Neutrophil (primary cell): ENCODE measurements at regions not wholly inside any gene's neighbourhood (a gene's known extent, or its start where the extent isn't known, plus 50 kb on each side); places are given as distances from the start of the nearest gene placed in this dataset.

Experiments used
- H3K27ac ChIP-seq: fragments of 200-600 bp; sonication (generic); 2 replicates; pipeline ENCODE4 v1.5.1; 2016; ENCODE audit warnings: mild to moderate bottlenecking, moderate library complexity
- H3K27me3 ChIP-seq: fragments of 200-600 bp; sonication (generic); 2 replicates; pipeline ENCODE4 v1.6.0; 2016; ENCODE audit warnings: mild to moderate bottlenecking
- H3K36me3 ChIP-seq: fragments of 200-600 bp; sonication (generic); 2 replicates; pipeline ENCODE4 v1.5.1; 2017
- H3K4me1 ChIP-seq, 2 experiments: fragments of 200-600 bp in 1 of 2; sonication (generic) in 1 of 2; 1 replicate in 1 of 2; 2 replicates in 1 of 2; pipeline versions ENCODE4 v1.5.1 to v1.6.1; 2013 to 2016; ENCODE audit warnings: low read depth in 1 of 2, low read length in 1 of 2, mild to moderate bottlenecking in 1 of 2, moderate library complexity in 1 of 2; ENCODE audit not compliant: control insufficient read depth in 1 of 2, insufficient read depth in 1 of 2
- H3K4me3 ChIP-seq, 2 experiments: fragments of 200-600 bp in 1 of 2; sonication (generic) in 1 of 2; 1 replicate in 1 of 2; 2 replicates in 1 of 2; pipeline ENCODE4 v1.5.1; 2013 to 2016; ENCODE audit warnings: low read depth in 1 of 2, low read length in 1 of 2, mild to moderate bottlenecking in 1 of 2, moderate library complexity in 1 of 2
- H3K9me3 ChIP-seq: fragments of 200-600 bp; sonication (generic); 2 replicates; pipeline ENCODE4 v1.5.1; 2016
- CTCF ChIP-seq: fragments of 200-600 bp; sonication (generic); IDR thresholded peaks from 2 replicates; pipeline ENCODE4 v1.5.1; 2016; ENCODE audit warnings: antibody characterized with exemption

- no peak for TF ChIP-seq CTCF
- Histone ChIP-seq H3K36me3 (no peaks in the 10 kb centered on the region), H3K9me3 (no peaks in the 10 kb centered on the region), H3K27ac (no peak overlapping the region), H3K4me3 (no peak overlapping the region), H3K27me3 (no peaks in the 10 kb centered on the region), H3K4me1 (peaks cover 3 to 6% of the 10 kb centered on the region in 2 experiments)
Observed at GRCh38 chr17:55903028-55903690, 152.3 kb downstream of the PCTP start.

- Histone ChIP-seq H3K36me3 (no peaks in the 10 kb centered on the region), H3K4me1 (no peaks in the 10 kb centered on the region), H3K9me3 (no peaks in the 10 kb centered on the region), H3K27ac (no peak overlapping the region), H3K4me3 (no peak overlapping the region), H3K27me3 (no peaks in the 10 kb centered on the region)
- TF ChIP-seq CTCF: no peak
Observed at GRCh38 chr17:55909776-55910175, 158.9 kb downstream of the PCTP start.

- no peaks in the 10 kb centered on the region for H3K9me3 ChIP-seq
- H3K36me3 ChIP-seq: no peaks in the 10 kb centered on the region
- H3K27ac ChIP-seq: no peak overlapping the region
- TF ChIP-seq CTCF: no peak
- H3K4me1 ChIP-seq: peaks cover 0 to 5% of the 10 kb centered on the region in 2 experiments
- no peaks in the 10 kb centered on the region for H3K27me3 ChIP-seq
- no peak overlapping the region for H3K4me3 ChIP-seq
Observed at GRCh38 chr17:55911186-55911585, 160.3 kb downstream of the PCTP start.

- H3K4me3 ChIP-seq: no peak overlapping the region
- no peaks in the 10 kb centered on the region for H3K27me3 ChIP-seq
- H3K27ac ChIP-seq: no peak overlapping the region
- H3K36me3 ChIP-seq: no peaks in the 10 kb centered on the region
- no peaks in the 10 kb centered on the region for H3K9me3 ChIP-seq
- TF ChIP-seq CTCF: no peak
- H3K4me1 ChIP-seq: peaks cover 0 to 6% of the 10 kb centered on the region in 2 experiments
Observed at GRCh38 chr17:55925440-55925839, 174.6 kb downstream of the PCTP start.

- H3K4me1 ChIP-seq: peaks cover 0 to 9% of the 10 kb centered on the region in 2 experiments
- H3K9me3 ChIP-seq: no peaks in the 10 kb centered on the region
- no peaks in the 10 kb centered on the region for H3K27me3 ChIP-seq
- TF ChIP-seq CTCF: no peak
- H3K36me3 ChIP-seq: no peaks in the 10 kb centered on the region
- no peak overlapping the region for H3K27ac ChIP-seq
- no peak overlapping the region for H3K4me3 ChIP-seq
Observed at GRCh38 chr17:55926276-55926990, 175.6 kb downstream of the PCTP start.
